ENCODE measurements at regions not wholly inside any gene's neighbourhood (a gene's known extent, or its start where the extent isn't known, plus 50 kb on each side); places are given as distances from the start of the nearest gene placed in this dataset.

DNA sequence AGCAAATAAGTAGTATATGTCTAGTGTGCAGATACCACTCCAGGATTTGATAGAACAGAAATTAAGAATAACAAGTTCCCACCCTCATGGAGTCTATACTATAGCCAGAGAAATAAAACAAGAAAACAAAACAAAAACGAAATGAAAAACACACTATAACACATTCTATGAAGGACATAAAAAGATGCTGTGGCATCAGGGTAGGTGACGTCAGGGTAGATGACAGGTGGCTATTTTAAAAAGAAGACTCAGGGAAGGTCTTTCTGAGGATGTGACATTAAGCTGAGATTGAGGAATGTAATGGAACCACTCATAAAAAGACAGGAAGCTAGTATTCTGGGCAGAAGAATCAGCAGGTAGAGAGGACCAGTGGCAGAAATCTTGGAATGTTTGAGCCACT lies 469.6 kb downstream of the RAP2B start:
- TF ChIP-seq YY1 (IDR thresholded peaks at IDR 0.05; ENCODE audit: insufficient read depth, insufficient read length): no peak
- TF ChIP-seq ZNF274 (IDR thresholded peaks at IDR 0.05; ENCODE audit: low read depth, low read length): no peak

Data from NT2/D1 (cell line).